WERI-Rb-1 (cell line): ENCODE measurements at regions not wholly inside any gene's neighbourhood (a gene's known extent, or its start where the extent isn't known, plus 50 kb on each side); places are given as distances from the start of the nearest gene placed in this dataset.

ENCODE experiments used
- DNase-seq: peaks from one replicate; pipeline ENCODE4 v3.0.0-alpha.2; 2020
- H3K27ac ChIP-seq: fragments of 250-450 bp; sonication (Bioruptor Pico); 2 replicates; pipeline ENCODE4 v1.5.1; 2020; ENCODE audit warnings: mild to moderate bottlenecking, moderate library complexity
- H3K27me3 ChIP-seq: fragments of 250-450 bp; sonication (Bioruptor Pico); 2 replicates; pipeline ENCODE4 v1.5.1; 2021; ENCODE audit warnings: mild to moderate bottlenecking, low read depth, moderate library complexity; ENCODE audit not compliant: insufficient read depth, severe bottlenecking
- H3K36me3 ChIP-seq: fragments of 250-450 bp; sonication (Bioruptor Pico); 2 replicates; pipeline ENCODE4 v1.5.1; 2020; ENCODE audit warnings: mild to moderate bottlenecking, moderate library complexity
- H3K4me3 ChIP-seq: 2 replicates; pipeline ENCODE4 v1.5.1; 2011; ENCODE audit warnings: low read depth, mild to moderate bottlenecking, control low read depth, low read length
- H3K9me3 ChIP-seq: fragments of 250-450 bp; sonication (Bioruptor Pico); 2 replicates; pipeline ENCODE4 v1.5.1; 2021; ENCODE audit warnings: mild to moderate bottlenecking, moderate library complexity; ENCODE audit not compliant: severe bottlenecking
- CTCF ChIP-seq: IDR thresholded peaks from 2 replicates; pipeline ENCODE4 v1.5.1; 2011; ENCODE audit warnings: low read depth, mild to moderate bottlenecking, control low read depth, inconsistent platforms, low read length

GRCh38 chr6:77337392-77337791 lies 125.9 kb downstream of the HTR1B start:
- H3K36me3 ChIP-seq = no peaks in the 10 kb centered on the region
- no peaks in the 10 kb centered on the region for H3K9me3 ChIP-seq
- no peaks in the 10 kb centered on the region for H3K27me3 ChIP-seq
- no peak for TF ChIP-seq CTCF
- H3K27ac ChIP-seq = no peak overlapping the region
- no peak overlapping the region for H3K4me3 ChIP-seq
- DNase-seq = no peak

GRCh38 chr6:77334093-77334492 lies 129.2 kb downstream of the HTR1B start:
- no peak for DNase-seq
- no peaks in the 10 kb centered on the region for H3K36me3 ChIP-seq
- no peaks in the 10 kb centered on the region for H3K9me3 ChIP-seq
- no peaks in the 10 kb centered on the region for H3K27me3 ChIP-seq
- no peak overlapping the region for H3K4me3 ChIP-seq
- TF ChIP-seq CTCF = no peak
- no peak overlapping the region for H3K27ac ChIP-seq

- H3K4me3 ChIP-seq = no peak overlapping the region
- no peaks in the 10 kb centered on the region for H3K36me3 ChIP-seq
- no peak for DNase-seq
- TF ChIP-seq CTCF = no peak
- H3K27ac ChIP-seq = no peak overlapping the region
- H3K27me3 ChIP-seq = no peaks in the 10 kb centered on the region
- no peaks in the 10 kb centered on the region for H3K9me3 ChIP-seq
Measured at GRCh38 chr6:77332915-77333623, 130.2 kb downstream of the HTR1B start.

- Histone ChIP-seq H3K36me3 (no peaks in the 10 kb centered on the region), H3K4me3 (no peak overlapping the region), H3K27me3 (no peaks in the 10 kb centered on the region), H3K27ac (no peak overlapping the region), H3K9me3 (no peaks in the 10 kb centered on the region)
- TF ChIP-seq CTCF = no peak
- DNase-seq = no peak
Measured at GRCh38 chr6:77326711-77327110, 136.6 kb downstream of the HTR1B start.

GRCh38 chr6:77326029-77326428 lies 137.3 kb downstream of the HTR1B start:
- DNase-seq = no peak
- no peak for TF ChIP-seq CTCF
- Histone ChIP-seq H3K36me3 (no peaks in the 10 kb centered on the region), H3K9me3 (no peaks in the 10 kb centered on the region), H3K4me3 (no peak overlapping the region), H3K27ac (no peak overlapping the region), H3K27me3 (no peaks in the 10 kb centered on the region)

- no peak for TF ChIP-seq CTCF
- Histone ChIP-seq H3K4me3 (no peak overlapping the region), H3K36me3 (no peaks in the 10 kb centered on the region), H3K27me3 (no peaks in the 10 kb centered on the region), H3K27ac (no peak overlapping the region), H3K9me3 (no peaks in the 10 kb centered on the region)
- no peak for DNase-seq
Measured at GRCh38 chr6:77324866-77325265, 138.4 kb downstream of the HTR1B start.
